ENCODE measurements at regions not wholly inside any gene's neighbourhood (a gene's known extent, or its start where the extent isn't known, plus 50 kb on each side); places are given as distances from the start of the nearest gene placed in this dataset.

DNA sequence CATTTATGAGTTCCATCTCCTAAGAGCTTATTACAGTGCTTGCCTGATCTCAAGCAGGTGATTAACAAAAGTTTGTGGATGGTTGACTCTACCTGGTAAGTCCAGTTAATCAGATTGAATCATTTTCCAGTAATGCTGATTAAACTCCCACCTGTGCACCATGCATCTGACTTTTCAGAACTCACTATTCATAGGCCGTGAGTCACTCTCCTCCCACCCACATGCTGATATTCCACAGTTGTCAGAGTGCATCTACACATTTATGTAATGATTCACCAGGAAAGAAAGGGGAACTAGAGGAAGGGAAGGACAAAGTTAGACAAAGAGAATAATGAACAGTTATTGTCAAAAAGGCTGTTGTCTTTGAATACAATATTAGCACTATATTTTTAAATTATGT lies 106.2 kb upstream of the UBE3A start:
- no peak overlapping the region for H2AFZ ChIP-seq (replicated peaks; ENCODE audit: low read length, poor library complexity)
- no peaks in the 10 kb centered on the region for H4K20me1 ChIP-seq (ENCODE audit: insufficient read depth, low read length)
- H3K18ac ChIP-seq (ENCODE audit: low read depth, low read length) = no peak overlapping the region
- H3K27ac ChIP-seq (ENCODE audit: insufficient read depth, low read length) = no peak overlapping the region
- H3K27me3 ChIP-seq (ENCODE audit: control insufficient read depth, insufficient read depth, low read length) = no peaks in the 10 kb centered on the region
- H3K56ac ChIP-seq (ENCODE audit: extremely low read depth, insufficient read depth, low read length) = no peak overlapping the region
- H4K5ac ChIP-seq (ENCODE audit: low read depth, low read length) = no peak overlapping the region
- in situ Hi-C loops (cut with MboI; ENCODE audit: low sequenced_read_pairs) = no loop called here
- WGBS, 2 experiments (ENCODE audit: extremely low coverage in 2 of 2, insufficient read length in 1 of 2) = no CpG with 5 or more reads among the region's 1 CpG
- no peak overlapping the region for H3K14ac ChIP-seq (replicated peaks; ENCODE audit: low read depth, low read length)
- H2BK120ac ChIP-seq (ENCODE audit: low read depth, low read length) = no peak overlapping the region
- BruUV-seq (replicated peaks) = no TSS peak
- H4K8ac ChIP-seq (ENCODE audit: low read depth in 2 of 2, low read length in 2 of 2) = no peak overlapping the region
- no peak overlapping the region for H3K4me3 ChIP-seq (ENCODE audit: insufficient read depth, low read depth, low read length)
- H3K79me1 ChIP-seq (ENCODE audit: low read depth in 1 of 2, low read length in 2 of 2) = no peaks in the 10 kb centered on the region
- H3K36me3 ChIP-seq (ENCODE audit: control insufficient read depth, insufficient read depth, low read length) = no peaks in the 10 kb centered on the region
- no peak overlapping the region for H2BK15ac ChIP-seq (ENCODE audit: low read depth, low read length)
- no peak overlapping the region for H3K9ac ChIP-seq (ENCODE audit: low read depth, low read length)
- H3K23ac ChIP-seq (ENCODE audit: low read depth, low read length) = no peak overlapping the region
- intact Hi-C loops (cut with micrococcal nuclease) = no loop called here
- H2BK5ac ChIP-seq (ENCODE audit: low read depth, low read length, poor library complexity, severe bottlenecking) = no peak overlapping the region
- no peak overlapping the region for H2BK20ac ChIP-seq (ENCODE audit: low read depth, low read length)
- no peaks in the 10 kb centered on the region for H3K9me1 ChIP-seq (ENCODE audit: insufficient read depth, low read length)
- H2AK9ac ChIP-seq (replicated peaks; ENCODE audit: low read depth, low read length, poor library complexity) = no peak overlapping the region
- no peaks in the 10 kb centered on the region for H3K4me1 ChIP-seq (ENCODE audit: control insufficient read depth, insufficient read depth, low read length)
- no peak overlapping the region for H3K4me2 ChIP-seq (ENCODE audit: low read depth, low read length)
- H3K9me3 ChIP-seq (ENCODE audit: control insufficient read depth, insufficient read depth, low read length) = peaks cover 2% of the 10 kb centered on the region; the same call in 1 of the 2 replicates
- ChIA-PET POLR2A (ENCODE audit: unreplicated experiment) (no interaction called here), CTCF (no interaction called here)
- dilution Hi-C loops (cut with HindIII; ENCODE audit: low sequenced_read_pairs, unreplicated experiment) = no loop called here
- H4K91ac ChIP-seq (ENCODE audit: insufficient read depth, low read depth, low read length) = no peak overlapping the region
- ATAC-seq (ENCODE audit: low read depth) = no peak
- TF ChIP-seq, protein P1, sequence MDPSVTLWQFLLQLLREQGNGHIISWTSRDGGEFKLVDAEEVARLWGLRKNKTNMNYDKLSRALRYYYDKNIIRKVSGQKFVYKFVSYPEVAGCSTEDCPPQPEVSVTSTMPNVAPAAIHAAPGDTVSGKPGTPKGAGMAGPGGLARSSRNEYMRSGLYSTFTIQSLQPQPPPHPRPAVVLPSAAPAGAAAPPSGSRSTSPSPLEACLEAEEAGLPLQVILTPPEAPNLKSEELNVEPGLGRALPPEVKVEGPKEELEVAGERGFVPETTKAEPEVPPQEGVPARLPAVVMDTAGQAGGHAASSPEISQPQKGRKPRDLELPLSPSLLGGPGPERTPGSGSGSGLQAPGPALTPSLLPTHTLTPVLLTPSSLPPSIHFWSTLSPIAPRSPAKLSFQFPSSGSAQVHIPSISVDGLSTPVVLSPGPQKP (IDR thresholded peaks at IDR 0.05; ENCODE audit: borderline replicate concordance, low read depth, low read length) = no peak
- no peak for TF ChIP-seq CHD1 (IDR thresholded peaks at IDR 0.05; ENCODE audit: low read depth, low read length)
- TF ChIP-seq, protein P2, sequence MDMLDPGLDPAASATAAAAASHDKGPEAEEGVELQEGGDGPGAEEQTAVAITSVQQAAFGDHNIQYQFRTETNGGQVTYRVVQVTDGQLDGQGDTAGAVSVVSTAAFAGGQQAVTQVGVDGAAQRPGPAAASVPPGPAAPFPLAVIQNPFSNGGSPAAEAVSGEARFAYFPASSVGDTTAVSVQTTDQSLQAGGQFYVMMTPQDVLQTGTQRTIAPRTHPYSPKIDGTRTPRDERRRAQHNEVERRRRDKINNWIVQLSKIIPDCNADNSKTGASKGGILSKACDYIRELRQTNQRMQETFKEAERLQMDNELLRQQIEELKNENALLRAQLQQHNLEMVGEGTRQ (IDR thresholded peaks at IDR 0.05; ENCODE audit: low read depth, low read length) = no peak
- TF ChIP-seq, protein P3, sequence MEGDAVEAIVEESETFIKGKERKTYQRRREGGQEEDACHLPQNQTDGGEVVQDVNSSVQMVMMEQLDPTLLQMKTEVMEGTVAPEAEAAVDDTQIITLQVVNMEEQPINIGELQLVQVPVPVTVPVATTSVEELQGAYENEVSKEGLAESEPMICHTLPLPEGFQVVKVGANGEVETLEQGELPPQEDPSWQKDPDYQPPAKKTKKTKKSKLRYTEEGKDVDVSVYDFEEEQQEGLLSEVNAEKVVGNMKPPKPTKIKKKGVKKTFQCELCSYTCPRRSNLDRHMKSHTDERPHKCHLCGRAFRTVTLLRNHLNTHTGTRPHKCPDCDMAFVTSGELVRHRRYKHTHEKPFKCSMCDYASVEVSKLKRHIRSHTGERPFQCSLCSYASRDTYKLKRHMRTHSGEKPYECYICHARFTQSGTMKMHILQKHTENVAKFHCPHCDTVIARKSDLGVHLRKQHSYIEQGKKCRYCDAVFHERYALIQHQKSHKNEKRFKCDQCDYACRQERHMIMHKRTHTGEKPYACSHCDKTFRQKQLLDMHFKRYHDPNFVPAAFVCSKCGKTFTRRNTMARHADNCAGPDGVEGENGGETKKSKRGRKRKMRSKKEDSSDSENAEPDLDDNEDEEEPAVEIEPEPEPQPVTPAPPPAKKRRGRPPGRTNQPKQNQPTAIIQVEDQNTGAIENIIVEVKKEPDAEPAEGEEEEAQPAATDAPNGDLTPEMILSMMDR (conservative IDR thresholded peaks at IDR 0.05; ENCODE audit: low read depth, low read length) = no peak
- TF ChIP-seq NFE2L2 (IDR thresholded peaks at IDR 0.05; ENCODE audit: low read depth, low read length) = no peak
- TF ChIP-seq MAZ (IDR thresholded peaks at IDR 0.05; ENCODE audit: borderline replicate concordance, low read depth, low read length) = no peak
- no peak for TF ChIP-seq RCOR1 (IDR thresholded peaks at IDR 0.05; ENCODE audit: insufficient replicate concordance, low read length)
- H2AK5ac ChIP-seq (ENCODE audit: low read depth, low read length) = no peak overlapping the region
- DNase-seq = peak; percentile 47
- no peak overlapping the region for H3K4ac ChIP-seq (ENCODE audit: low read depth, low read length)

Data from IMR-90 (cell line).